Ovary (tissue), 7 donors: ENCODE measurements at regions not wholly inside any gene's neighbourhood (a gene's known extent, or its start where the extent isn't known, plus 50 kb on each side); places are given as distances from the start of the nearest gene placed in this dataset.

ENCODE experiments used
- DNase-seq, 5 donors: peaks; one replicate each; pipeline ENCODE4 v3.0.0-alpha.2; 2019 to 2020
- H3K27ac ChIP-seq, 2 donors: fragments of 200-600 bp; one replicate each; pipeline versions ENCODE4 v1.5.1 to v1.8.0; 2019 to 2022
- H3K27me3 ChIP-seq: fragments of 200-600 bp; one replicate; pipeline ENCODE4 v1.8.0; 2022
- H3K36me3 ChIP-seq: fragments of 200-600 bp; sonication (generic); one replicate; pipeline ENCODE4 v1.5.1; 2019
- H3K4me1 ChIP-seq: one replicate; pipeline ENCODE4 v1.8.1; 2013; ENCODE audit warnings: mild to moderate bottlenecking, moderate library complexity; ENCODE audit not compliant: insufficient read depth
- H3K4me3 ChIP-seq: fragments of 200-600 bp; sonication (generic); one replicate; pipeline ENCODE4 v1.5.1; 2017
- H3K9me3 ChIP-seq, 2 donors: fragments of 200-600 bp in 1 of 2; sonication (generic) in 1 of 2; one replicate each; pipeline versions ENCODE4 v1.5.1 to v1.8.1; 2013 to 2019; ENCODE audit warnings: mild to moderate bottlenecking in 1 of 2, moderate library complexity in 1 of 2
- CTCF ChIP-seq, 3 donors: fragments of 450-650 bp in 2 of 3; fragments of 200-600 bp in 1 of 3; IDR thresholded peaks; one replicate each; pipeline versions ENCODE4 v1.5.1 to v1.8.0; 2016 to 2022; ENCODE audit warnings: antibody characterized with exemption in 3 of 3, mild to moderate bottlenecking in 1 of 3
- EP300 ChIP-seq: sonication (generic); formaldehyde crosslinking; IDR thresholded peaks from one replicate; pipeline ENCODE4 v1.6.1; 2017; ENCODE audit warnings: antibody characterized with exemption
- POLR2A ChIP-seq: fragments of 450-650 bp; IDR thresholded peaks from one replicate; pipeline ENCODE4 v1.6.1; 2017; ENCODE audit warnings: antibody characterized with exemption, mild to moderate bottlenecking, moderate library complexity
- WGBS, 3 donors: extraction: QIAGEN DNeasy Blood & Tissue Kit in 1 of 3; methylation state at CpG; one replicate each; pipeline versions ENCODE4 v1.1.5 to v1.1.7; 2013 to 2017; 5-methylcytosine and 5-hydroxymethylcytosine counted together
- intact Hi-C, 4 donors: fragments of 100-400 bp; cut with DNase I; formaldehyde crosslinking; loops; one replicate each; pipeline versions ENCODE4 v1.11.0 to v1.15.1; 2022 to 2023
- donor health status: DM: no; HTN: no; CAD: no; lungs with moderate emphysema.
- donor health status: DM: no; HTN: no; CAD: no.
- donor health status: Bipolar disorder and iron deficiency.
- donor health status: DM: no; HTN: no; CAD: no.
- donor health status: DM: yes; HTN: yes; CAD: no.

DNA sequence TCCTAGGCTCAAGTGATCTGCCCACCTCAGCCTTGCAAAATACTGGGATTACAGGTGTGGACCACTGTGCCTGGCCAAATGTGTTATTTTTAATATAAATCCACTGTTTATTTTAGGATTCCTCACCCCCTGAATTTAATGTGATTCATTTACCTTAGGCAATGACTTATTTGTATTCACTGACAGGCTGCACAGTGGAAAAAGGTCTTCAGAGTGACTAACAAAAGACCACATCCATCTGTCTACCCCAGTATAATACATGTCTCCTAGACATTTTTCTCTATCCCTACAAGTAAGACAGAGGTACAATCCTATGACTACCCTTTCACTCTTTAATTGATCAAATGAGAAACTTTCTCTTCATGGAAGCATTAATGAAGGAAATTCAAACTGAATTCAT, 230.2 kb downstream of the AHR start:
- TF ChIP-seq CTCF (IDR thresholded peaks at IDR 0.05) = no peak
- no peak for TF ChIP-seq POLR2A
- no peak for TF ChIP-seq EP300
- H3K36me3 ChIP-seq = no peaks in the 10 kb centered on the region
- H3K4me3 ChIP-seq = no peak overlapping the region
- H3K27ac ChIP-seq = no peak overlapping the region
- no peaks in the 10 kb centered on the region for H3K27me3 ChIP-seq
- intact Hi-C loops = loop anchor here in 1 of 4 donors (2.0 kb wide), 1 partner anchor 14 kb away; no protein-coding TSS in a partner anchor
- peaks cover 3% of the 10 kb centered on the region for H3K4me1 ChIP-seq
- DNase-seq = no peak
- no peaks in the 10 kb centered on the region for H3K9me3 ChIP-seq

GRCh38 chr7:17530244-17530643, 231.8 kb downstream of the AHR start:
- DNase-seq = no peak
- 39 to 53% (median 43%) methylated on average over 2 of the region's 2 CpGs for WGBS, 3 donors
- no peaks in the 10 kb centered on the region for H3K9me3 ChIP-seq
- H3K36me3 ChIP-seq = no peaks in the 10 kb centered on the region
- no peaks in the 10 kb centered on the region for H3K27me3 ChIP-seq
- intact Hi-C loops = no loop called here
- TF ChIP-seq POLR2A = no peak
- no peak for TF ChIP-seq CTCF (IDR thresholded peaks at IDR 0.05)
- no peak overlapping the region for H3K27ac ChIP-seq
- no peak overlapping the region for H3K4me3 ChIP-seq
- peaks cover 3% of the 10 kb centered on the region for H3K4me1 ChIP-seq

GRCh38 chr7:17530741-17531421, 232.4 kb downstream of the AHR start:
- no peak for TF ChIP-seq POLR2A
- TF ChIP-seq CTCF (IDR thresholded peaks at IDR 0.05) = no peak
- no peak for TF ChIP-seq EP300
- H3K27me3 ChIP-seq = no peaks in the 10 kb centered on the region
- no peaks in the 10 kb centered on the region for H3K9me3 ChIP-seq
- intact Hi-C loops = no loop called here
- no peak for DNase-seq
- H3K27ac ChIP-seq = no peak overlapping the region
- H3K36me3 ChIP-seq = no peaks in the 10 kb centered on the region
- H3K4me3 ChIP-seq = no peak overlapping the region
- 57 to 61% (median 58%) methylated on average over 5 of the region's 5 CpGs for WGBS, 3 donors
- peaks cover 3% of the 10 kb centered on the region for H3K4me1 ChIP-seq

DNA sequence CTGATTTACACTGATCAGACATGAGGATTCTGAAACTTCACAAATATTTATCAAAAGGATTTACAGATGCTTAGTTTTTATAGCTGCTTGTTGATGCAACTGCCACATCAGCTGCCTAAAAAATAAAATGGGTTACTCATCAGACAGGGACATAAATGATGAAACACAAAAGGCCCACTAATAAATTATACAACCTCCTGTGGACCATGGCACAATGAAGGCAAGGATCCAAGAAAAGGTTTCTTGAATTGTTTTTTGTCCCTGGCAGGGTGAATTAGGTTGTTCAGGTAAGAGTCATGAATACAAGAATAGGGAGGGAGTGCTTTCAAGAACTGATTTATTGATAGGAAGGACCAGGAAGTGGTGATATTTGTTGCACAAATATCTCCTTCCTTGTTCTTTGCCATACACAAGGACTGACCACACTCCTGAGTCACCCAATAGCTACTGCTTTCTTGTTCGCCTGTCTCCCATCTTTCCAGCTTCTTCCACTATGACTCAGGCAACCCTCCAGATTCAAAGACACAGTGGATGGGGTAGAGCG, 234.5 kb downstream of the AHR start:
- Histone ChIP-seq H3K4me3 (no peak overlapping the region), H3K4me1 (peaks cover 3% of the 10 kb centered on the region), H3K27me3 (no peaks in the 10 kb centered on the region), H3K9me3 (no peaks in the 10 kb centered on the region), H3K27ac (no peak overlapping the region), H3K36me3 (no peaks in the 10 kb centered on the region)
- TF ChIP-seq EP300 (no peak), CTCF (IDR thresholded peaks at IDR 0.05) (no peak), POLR2A (no peak)
- no peak for DNase-seq
- WGBS, 3 donors = 89 to 97% (median 96%) methylated on average over 2 of the region's 2 CpGs
- intact Hi-C loops = no loop called here
